GM13976 (cell line): ENCODE measurements at regions not wholly inside any gene's neighbourhood (a gene's known extent, or its start where the extent isn't known, plus 50 kb on each side); places are given as distances from the start of the nearest gene placed in this dataset.

Experiments
- DNase-seq: peaks from one replicate; pipeline ENCODE4 v3.0.0; 2012; ENCODE audit warnings: low spot score
- in situ Hi-C: fragments of 300-500 bp; cut with MboI; formaldehyde crosslinking; loops from one replicate; pipeline ENCODE4 v1.12.0; 2022; ENCODE audit warnings: low sequenced_read_pairs, mixed read lengths, inconsistent platforms; ENCODE audit not compliant: unreplicated experiment
- TF ChIP-seq, protein P1 (sequence below): IDR thresholded peaks from 2 replicates; pipeline ENCODE4 v1.5.1; 2012; ENCODE audit warnings: borderline replicate concordance, mild to moderate bottlenecking; ENCODE audit not compliant: insufficient read depth; ENCODE audit errors: extremely low read depth, missing control alignments, control extremely low read depth

DNA sequence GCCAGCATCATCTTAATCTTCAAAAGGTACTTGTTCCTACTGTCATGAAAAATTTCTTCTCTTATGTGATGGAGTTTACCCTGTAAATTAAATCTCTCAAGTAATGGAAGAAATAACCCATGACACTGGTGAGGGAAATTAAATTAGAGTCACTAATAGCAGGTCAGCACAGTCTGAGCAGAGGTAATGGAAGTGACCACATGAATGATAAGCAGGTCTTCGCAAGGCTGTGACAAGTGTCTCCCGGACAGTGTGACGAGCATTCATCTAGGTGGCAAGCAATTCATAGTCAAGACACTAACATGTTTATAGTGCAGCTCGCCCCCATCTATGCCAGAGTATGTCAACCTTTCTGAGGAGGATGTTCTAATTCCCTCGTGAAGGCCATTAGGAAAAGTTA is 249.2 kb downstream of the FRK start:
- no peak for DNase-seq
- TF ChIP-seq, protein P1, sequence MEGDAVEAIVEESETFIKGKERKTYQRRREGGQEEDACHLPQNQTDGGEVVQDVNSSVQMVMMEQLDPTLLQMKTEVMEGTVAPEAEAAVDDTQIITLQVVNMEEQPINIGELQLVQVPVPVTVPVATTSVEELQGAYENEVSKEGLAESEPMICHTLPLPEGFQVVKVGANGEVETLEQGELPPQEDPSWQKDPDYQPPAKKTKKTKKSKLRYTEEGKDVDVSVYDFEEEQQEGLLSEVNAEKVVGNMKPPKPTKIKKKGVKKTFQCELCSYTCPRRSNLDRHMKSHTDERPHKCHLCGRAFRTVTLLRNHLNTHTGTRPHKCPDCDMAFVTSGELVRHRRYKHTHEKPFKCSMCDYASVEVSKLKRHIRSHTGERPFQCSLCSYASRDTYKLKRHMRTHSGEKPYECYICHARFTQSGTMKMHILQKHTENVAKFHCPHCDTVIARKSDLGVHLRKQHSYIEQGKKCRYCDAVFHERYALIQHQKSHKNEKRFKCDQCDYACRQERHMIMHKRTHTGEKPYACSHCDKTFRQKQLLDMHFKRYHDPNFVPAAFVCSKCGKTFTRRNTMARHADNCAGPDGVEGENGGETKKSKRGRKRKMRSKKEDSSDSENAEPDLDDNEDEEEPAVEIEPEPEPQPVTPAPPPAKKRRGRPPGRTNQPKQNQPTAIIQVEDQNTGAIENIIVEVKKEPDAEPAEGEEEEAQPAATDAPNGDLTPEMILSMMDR: no peak
- in situ Hi-C loops: no loop called here

DNA sequence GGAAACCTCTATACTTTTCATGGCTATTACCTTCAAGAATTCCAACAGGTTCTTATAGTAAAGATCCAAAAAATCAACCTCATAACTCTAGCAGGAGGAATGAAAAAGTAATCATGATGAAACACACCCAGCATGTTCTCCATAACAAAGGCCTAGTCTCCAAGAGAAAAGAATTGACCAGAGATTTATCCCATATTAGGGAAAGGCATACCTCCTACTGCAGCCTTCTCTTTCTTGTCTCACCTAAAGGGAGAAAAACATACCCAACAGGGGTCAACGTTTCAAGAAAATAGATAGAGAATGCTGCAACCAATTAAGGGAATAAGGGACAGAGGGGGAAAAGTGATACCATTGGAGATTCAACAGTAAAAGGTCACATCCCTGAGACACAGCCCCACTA is 262.5 kb downstream of the FRK start:
- DNase-seq: no peak
- in situ Hi-C loops: no loop called here
- TF ChIP-seq, protein P1: no peak

DNA sequence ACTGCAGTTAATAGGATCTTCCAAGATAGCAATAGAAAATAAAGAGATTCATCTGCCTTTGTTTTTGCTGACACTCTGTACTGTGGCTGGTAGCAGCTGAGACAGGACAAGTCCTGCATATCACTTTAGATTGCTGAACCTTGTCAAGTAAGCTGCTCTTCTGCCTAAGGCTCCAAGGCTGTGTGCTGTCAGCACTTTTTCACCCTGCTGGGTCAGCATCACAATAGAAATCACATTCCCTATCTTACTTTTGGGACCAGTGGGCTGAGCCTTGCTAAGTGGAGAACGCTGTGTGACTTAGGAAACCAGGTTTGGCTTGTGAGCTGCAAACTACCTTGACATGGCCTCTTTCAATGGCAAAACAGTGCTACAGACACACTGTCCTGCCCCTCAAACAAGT is 263.9 kb downstream of the FRK start:
- TF ChIP-seq, protein P1: no peak
- in situ Hi-C loops: no loop called here
- no peak for DNase-seq

DNA sequence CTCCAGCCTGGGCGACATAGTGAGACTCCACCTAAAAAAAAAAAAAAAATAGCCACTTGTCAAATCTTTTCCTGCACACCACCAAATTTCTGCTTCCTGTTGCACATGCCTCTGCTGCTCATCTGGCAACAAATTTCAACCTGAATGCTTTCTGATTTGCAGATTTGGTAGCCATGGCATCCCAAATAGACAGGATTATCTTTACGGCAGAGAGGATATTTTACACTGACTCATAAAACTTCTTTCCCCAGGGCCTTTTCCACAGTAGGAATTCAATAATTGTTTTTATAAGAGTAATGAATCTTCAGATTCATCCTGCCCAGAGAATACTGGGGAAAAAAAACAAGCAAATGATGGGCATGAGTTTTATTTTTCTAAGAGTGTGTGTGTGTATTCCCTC is 264.6 kb downstream of the FRK start:
- TF ChIP-seq, protein P1: no peak
- DNase-seq: no peak

DNA sequence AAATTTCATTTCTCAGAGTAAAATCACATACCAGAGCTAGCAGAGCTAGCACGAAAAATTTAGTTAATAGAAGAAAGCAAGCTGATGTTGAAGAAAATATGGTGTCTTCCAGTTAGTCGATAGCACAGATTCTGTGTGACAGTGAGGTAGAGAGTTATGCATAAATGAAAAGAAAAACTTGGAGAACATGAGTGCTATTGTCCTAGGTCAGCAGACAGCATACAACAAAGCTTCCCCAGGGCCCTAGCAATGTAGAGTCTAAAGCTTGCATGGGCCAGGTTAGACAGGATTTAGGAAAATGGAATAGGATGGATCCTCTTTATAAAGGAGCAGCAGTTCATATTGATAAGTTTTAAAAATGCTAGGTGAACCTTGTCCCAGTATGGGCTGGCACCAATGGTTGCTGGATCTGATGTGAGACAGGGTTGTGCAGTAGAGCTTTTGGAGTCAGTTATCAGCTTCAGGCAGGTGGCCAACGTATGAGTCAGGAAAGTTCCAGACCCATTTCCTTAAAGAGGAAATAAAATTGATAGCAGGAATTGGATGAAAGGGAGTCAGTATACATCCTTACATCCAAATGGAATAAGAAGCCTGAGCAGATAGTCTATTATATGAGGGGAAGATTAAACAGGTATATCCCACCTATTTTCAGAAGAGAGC is 277.2 kb downstream of the FRK start:
- DNase-seq: no peak
- TF ChIP-seq, protein P1: no peak
- in situ Hi-C loops: no loop called here

More for the DNA sequence above, 264.6 kb downstream of the FRK start:
- in situ Hi-C loops: no loop called here

DNA sequence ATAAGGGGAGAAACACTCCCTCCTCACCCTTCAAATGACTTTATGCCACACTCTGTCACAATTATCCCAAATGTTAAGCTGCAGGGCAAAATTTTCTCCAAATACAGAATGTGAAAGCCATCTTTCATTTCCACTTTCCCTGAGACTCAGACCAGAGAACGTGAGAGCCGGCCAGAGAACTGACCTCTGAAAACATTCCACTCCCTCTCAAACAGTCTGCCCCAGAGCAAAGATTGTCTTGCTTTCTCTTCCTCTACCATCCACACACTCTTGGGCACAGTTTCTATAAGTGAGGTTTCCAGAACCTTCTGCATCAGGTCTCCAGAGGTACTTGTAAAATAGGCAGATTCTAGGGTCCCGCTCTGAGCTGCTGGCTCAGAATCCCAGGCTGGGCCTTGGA is 278.1 kb downstream of the FRK start:
- in situ Hi-C loops: no loop called here
- TF ChIP-seq, protein P1: no peak
- DNase-seq: no peak
